ENCODE measurements at regions not wholly inside any gene's neighbourhood (a gene's known extent, or its start where the extent isn't known, plus 50 kb on each side); places are given as distances from the start of the nearest gene placed in this dataset.

DNA sequence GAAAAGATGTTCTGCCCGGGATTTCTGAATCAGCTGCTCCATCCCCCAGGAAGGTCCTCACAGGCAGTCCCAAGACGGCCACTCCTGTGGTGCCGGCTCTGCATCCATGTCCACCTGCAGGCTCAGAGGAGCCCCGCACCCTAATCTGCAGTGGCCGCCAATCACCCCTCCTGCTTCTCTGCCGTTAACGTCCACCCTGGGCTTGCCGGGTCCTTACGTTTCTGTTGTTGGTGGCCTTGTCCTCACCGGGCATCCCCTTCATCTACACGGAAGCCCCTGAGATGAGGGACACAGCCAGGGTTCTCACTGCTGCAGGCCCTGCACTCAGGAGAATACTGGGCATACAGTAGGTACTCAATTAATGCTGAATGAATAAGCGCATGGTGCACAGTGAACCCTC, 131.5 kb upstream of the SNTG2 start:
- H3K4me1 ChIP-seq = no peaks in the 10 kb centered on the region
- H3K27me3 ChIP-seq (ENCODE audit: low read depth) = no peaks in the 10 kb centered on the region
- H3K4me3 ChIP-seq = no peak overlapping the region
- H3K36me3 ChIP-seq (replicated peaks) = no peaks in the 10 kb centered on the region
- in situ Hi-C loops (cut with MboI; ENCODE audit: low sequenced_read_pairs) = no loop called here
- no peak for DNase-seq (ENCODE audit: low spot score in 2 of 2)
- H3K9me3 ChIP-seq = no peaks in the 10 kb centered on the region

DNA sequence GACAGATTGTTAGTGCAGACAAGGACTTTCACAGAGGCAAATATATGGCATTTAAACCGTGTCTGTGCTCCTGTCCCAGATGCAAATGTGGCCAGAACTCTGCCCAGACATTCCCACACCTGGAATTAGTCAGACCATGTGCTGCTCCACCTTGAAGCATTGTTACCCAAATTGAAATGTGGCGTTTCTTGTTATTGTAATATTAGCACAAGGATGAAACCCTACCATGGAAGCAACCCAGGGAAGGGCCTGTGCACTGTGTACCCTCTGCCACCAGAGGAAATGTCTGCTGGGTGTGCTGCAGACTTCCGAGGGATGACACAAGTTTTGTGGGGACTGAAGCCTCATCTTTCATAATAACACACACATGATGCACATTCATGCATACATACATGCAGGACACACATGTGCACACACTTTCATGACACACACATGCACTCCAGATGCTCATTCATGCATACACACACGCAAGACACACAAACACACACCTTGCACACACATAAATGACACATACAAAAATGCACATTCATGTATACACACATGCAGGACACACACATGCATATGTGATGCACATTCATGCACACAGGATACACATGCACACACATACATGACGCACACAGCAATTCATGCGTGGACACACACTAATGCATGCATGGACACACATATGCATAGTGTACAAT, 133.2 kb upstream of the SNTG2 start:
- no peak for DNase-seq (ENCODE audit: low spot score in 2 of 2)
- in situ Hi-C loops (cut with MboI; ENCODE audit: low sequenced_read_pairs) = no loop called here
- no peaks in the 10 kb centered on the region for H3K27me3 ChIP-seq (ENCODE audit: low read depth)
- no peaks in the 10 kb centered on the region for H3K36me3 ChIP-seq (replicated peaks)
- no peaks in the 10 kb centered on the region for H3K9me3 ChIP-seq
- no peaks in the 10 kb centered on the region for H3K4me1 ChIP-seq
- H3K4me3 ChIP-seq = no peak overlapping the region

DNA sequence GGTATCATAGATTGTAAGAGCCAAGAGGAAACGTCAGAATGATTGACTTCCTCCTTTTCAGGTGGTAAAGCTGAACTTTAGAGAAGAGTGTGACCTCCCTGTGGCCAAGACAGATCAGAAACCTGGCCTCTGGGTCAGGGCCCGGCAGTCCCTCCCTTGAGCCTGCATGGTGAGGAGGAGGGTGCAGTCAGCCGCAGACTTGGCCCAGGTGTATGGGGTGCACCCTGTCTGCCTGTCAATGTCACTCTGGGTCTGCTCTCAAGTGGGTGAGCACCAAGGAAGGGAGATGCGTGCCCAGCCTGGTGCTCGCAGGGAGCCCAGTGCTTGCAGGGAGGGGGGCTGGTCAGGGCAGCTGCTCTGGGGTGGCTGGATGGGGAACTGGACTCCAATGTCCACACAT, 134.4 kb upstream of the SNTG2 start:
- Histone ChIP-seq H3K27me3 (ENCODE audit: low read depth) (no peaks in the 10 kb centered on the region), H3K9me3 (no peaks in the 10 kb centered on the region), H3K36me3 (replicated peaks) (no peaks in the 10 kb centered on the region), H3K4me1 (no peaks in the 10 kb centered on the region), H3K4me3 (no peak overlapping the region)
- no peak for DNase-seq (ENCODE audit: low spot score in 2 of 2)
- in situ Hi-C loops (cut with MboI; ENCODE audit: low sequenced_read_pairs) = no loop called here

DNA sequence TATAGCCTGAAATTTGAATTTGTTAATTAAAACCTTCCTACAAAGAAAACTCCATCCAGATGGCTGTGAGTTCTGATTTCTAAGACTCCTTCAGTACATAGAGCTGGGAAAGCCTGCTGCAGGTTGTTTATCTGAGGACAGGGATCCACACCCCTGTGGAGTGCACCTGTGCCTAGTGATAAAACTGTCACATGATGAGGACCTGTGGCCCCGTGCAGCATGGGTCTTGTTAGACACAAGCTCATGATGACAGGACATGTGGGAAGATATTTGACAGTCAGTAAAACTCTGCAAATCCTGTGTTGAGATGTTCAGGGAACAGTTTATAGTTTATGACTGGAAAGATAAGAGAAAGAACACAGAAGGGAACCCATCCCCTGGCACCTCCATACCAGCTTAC, 133.2 kb upstream of the TMEM18 start:
- no peaks in the 10 kb centered on the region for H3K9me3 ChIP-seq
- no peaks in the 10 kb centered on the region for H3K4me1 ChIP-seq
- H3K4me3 ChIP-seq = no peak overlapping the region
- H3K27me3 ChIP-seq (ENCODE audit: low read depth) = no peaks in the 10 kb centered on the region
- DNase-seq (ENCODE audit: low spot score in 2 of 2) = no peak
- in situ Hi-C loops (cut with MboI; ENCODE audit: low sequenced_read_pairs) = no loop called here
- no peaks in the 10 kb centered on the region for H3K36me3 ChIP-seq (replicated peaks)

DNA sequence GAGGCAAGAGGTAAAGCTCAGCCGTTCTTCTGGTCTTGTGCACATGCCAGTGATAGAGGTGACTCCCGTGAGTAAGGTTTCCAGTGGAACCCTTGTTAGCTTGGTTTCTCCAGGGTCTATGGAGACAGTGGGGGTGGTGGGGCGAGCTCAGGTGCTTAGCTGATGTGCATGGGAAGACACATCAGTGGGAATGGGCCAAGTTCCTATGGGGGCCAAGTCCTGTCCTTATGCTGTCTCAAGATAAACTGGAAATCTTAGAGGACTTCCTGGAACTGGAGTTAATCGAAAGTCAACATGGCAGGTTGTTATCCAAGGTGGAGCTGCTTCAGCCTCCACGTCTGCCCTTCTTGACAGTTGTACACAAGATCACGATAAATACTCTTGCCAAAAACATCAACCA, 130.1 kb upstream of the TMEM18 start:
- Histone ChIP-seq H3K4me3 (no peak overlapping the region), H3K27me3 (ENCODE audit: low read depth) (no peaks in the 10 kb centered on the region), H3K36me3 (replicated peaks) (no peaks in the 10 kb centered on the region), H3K4me1 (no peaks in the 10 kb centered on the region), H3K9me3 (no peaks in the 10 kb centered on the region)
- in situ Hi-C loops (cut with MboI; ENCODE audit: low sequenced_read_pairs) = no loop called here
- DNase-seq (ENCODE audit: low spot score in 2 of 2) = no peak

DNA sequence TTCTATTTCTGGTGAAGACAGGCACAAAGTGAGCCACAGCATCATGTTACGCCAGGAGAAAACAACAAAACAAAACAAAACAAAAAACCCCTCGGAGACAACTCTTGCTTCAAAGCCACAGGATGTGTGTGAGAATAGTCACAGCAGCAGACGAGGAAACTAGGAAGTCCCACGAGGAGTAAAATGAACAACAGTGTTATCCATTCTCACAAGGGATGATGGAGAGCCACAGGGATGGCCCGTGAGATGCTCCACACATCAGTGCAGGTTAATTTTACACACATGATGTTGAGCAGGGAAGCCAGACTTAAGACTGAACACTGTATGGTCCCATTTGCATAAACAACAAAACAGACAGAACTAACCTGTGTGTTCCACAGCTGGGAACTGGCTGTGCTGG, 128.5 kb upstream of the TMEM18 start:
- H3K4me3 ChIP-seq = no peak overlapping the region
- no peak for DNase-seq (ENCODE audit: low spot score in 2 of 2)
- no peaks in the 10 kb centered on the region for H3K36me3 ChIP-seq (replicated peaks)
- H3K27me3 ChIP-seq (ENCODE audit: low read depth) = no peaks in the 10 kb centered on the region
- H3K9me3 ChIP-seq = no peaks in the 10 kb centered on the region
- no peaks in the 10 kb centered on the region for H3K4me1 ChIP-seq
- in situ Hi-C loops (cut with MboI; ENCODE audit: low sequenced_read_pairs) = no loop called here

DNA sequence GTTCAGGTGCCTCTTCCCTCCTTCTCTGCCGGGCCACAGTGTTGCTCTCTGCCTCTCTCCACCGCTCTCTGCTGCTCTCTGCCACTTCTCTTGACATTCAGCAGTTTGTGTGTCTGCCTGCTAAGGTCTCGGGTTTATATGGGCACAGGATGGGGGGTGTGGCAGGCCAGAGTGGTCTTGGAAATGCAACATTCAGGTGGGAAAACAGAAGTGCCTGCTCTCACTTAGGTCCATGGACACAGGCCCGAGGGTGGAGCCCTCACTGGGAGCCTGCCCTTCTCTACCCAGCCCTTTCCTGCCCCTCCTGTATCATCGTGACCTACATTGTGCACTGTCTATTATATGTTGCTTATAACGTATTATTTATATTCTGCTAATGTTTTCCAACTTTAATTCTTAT, 120.8 kb upstream of the TMEM18 start:
- Histone ChIP-seq H3K4me1 (no peaks in the 10 kb centered on the region), H3K27me3 (ENCODE audit: low read depth) (no peaks in the 10 kb centered on the region), H3K9me3 (no peaks in the 10 kb centered on the region), H3K36me3 (replicated peaks) (no peaks in the 10 kb centered on the region), H3K4me3 (no peak overlapping the region)
- in situ Hi-C loops (cut with MboI; ENCODE audit: low sequenced_read_pairs) = no loop called here
- no peak for DNase-seq (ENCODE audit: low spot score in 2 of 2)

DNA sequence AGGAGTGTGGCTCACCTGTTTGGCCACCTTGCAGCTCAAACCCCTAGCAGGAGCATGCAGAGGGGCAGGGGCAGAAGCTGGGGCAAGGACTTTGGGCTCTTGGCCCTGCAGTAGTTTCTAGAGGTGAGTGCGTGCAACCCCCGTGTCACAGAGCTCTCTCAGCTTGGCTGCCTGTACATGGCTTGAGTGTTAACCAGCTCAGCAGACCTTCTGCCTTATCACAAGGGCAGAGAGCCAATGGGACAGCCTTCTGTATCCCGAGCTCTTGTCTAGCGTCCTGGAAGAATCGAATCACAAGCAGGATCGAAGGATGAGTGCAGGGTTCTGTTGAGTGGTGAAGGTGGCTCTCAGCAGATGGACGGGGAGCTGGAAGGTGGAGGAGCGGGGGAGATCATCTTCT, 120.3 kb upstream of the TMEM18 start:
- in situ Hi-C loops (cut with MboI; ENCODE audit: low sequenced_read_pairs) = no loop called here
- DNase-seq (ENCODE audit: low spot score in 2 of 2) = no peak
- Histone ChIP-seq H3K27me3 (ENCODE audit: low read depth) (no peaks in the 10 kb centered on the region), H3K4me3 (no peak overlapping the region), H3K9me3 (no peaks in the 10 kb centered on the region), H3K36me3 (replicated peaks) (no peaks in the 10 kb centered on the region), H3K4me1 (no peaks in the 10 kb centered on the region)

DNA sequence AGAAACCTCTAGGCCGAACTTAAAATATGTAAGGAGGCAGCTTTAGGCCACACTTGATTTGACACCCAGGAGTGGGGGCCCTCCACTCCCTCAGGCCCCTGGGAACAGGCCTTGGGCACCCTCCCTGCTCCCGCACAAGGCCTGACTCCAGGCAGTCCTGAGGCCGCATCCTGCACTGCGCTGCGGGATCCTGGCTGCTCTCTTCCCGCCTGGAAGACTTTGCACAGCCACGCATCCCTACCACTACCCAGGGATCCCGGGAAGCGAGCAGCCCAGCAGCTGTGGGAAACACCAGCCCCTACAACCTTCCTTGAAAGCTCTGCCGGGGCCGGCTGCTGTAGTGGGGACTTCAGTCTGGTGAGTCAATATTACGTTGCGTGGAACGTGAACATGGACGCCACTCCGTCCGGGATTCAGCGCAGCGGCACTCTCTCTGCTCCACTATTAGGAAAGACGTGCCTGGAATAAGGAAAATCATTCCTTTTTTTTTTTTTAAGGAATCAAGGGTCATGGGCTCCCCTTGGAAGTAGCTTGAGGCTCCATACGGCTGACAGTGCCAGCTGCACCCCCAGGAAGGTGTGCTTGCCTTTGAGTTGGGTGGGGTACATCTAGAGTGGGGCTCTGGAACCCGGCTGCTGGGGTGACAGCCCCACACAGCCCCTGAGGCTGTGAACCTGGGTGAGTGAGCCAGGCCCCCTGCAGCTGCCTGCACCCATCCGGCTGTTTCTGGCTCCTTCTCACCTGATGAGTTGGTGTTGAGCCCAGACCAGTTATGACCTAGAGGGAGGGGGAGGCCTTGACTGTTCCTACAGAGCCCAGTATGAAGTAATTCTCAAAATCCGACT, 119.2 kb upstream of the TMEM18 start:
- no peaks in the 10 kb centered on the region for H3K4me1 ChIP-seq
- DNase-seq (ENCODE audit: low spot score in 2 of 2) = no peak
- H3K27me3 ChIP-seq (ENCODE audit: low read depth) = no peaks in the 10 kb centered on the region
- no peaks in the 10 kb centered on the region for H3K36me3 ChIP-seq (replicated peaks)
- no peak overlapping the region for H3K4me3 ChIP-seq
- in situ Hi-C loops (cut with MboI; ENCODE audit: low sequenced_read_pairs) = no loop called here
- no peaks in the 10 kb centered on the region for H3K9me3 ChIP-seq

DNA sequence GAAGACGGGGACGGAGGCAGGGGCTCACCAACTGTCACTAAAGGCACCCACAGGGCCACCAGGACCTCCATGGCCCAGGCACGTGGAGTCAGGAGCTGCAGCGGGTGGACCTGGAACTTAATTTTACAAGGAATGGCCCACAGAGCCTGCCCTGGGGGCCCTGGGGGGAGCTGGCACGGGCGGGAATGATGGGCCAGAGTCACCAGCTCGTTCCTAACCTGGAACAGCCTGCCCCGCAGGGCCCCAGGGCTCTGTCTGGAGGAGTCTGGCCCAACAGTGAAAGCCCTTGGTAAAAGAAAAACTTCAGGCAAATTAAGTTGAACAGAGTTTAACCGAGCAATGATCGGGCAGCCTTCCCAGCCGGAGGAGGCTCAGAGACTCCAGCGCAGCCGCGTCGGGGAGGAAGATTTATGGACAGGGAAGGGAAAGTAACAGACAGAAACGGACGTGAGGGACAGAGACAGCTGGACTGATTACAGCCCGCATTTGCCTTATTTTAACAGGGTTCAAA, 118.4 kb upstream of the TMEM18 start:
- Histone ChIP-seq H3K9me3 (no peaks in the 10 kb centered on the region), H3K4me3 (no peak overlapping the region), H3K36me3 (replicated peaks) (no peaks in the 10 kb centered on the region), H3K27me3 (ENCODE audit: low read depth) (no peaks in the 10 kb centered on the region), H3K4me1 (no peaks in the 10 kb centered on the region)
- DNase-seq (ENCODE audit: low spot score in 2 of 2) = no peak
- in situ Hi-C loops (cut with MboI; ENCODE audit: low sequenced_read_pairs) = no loop called here

DNA sequence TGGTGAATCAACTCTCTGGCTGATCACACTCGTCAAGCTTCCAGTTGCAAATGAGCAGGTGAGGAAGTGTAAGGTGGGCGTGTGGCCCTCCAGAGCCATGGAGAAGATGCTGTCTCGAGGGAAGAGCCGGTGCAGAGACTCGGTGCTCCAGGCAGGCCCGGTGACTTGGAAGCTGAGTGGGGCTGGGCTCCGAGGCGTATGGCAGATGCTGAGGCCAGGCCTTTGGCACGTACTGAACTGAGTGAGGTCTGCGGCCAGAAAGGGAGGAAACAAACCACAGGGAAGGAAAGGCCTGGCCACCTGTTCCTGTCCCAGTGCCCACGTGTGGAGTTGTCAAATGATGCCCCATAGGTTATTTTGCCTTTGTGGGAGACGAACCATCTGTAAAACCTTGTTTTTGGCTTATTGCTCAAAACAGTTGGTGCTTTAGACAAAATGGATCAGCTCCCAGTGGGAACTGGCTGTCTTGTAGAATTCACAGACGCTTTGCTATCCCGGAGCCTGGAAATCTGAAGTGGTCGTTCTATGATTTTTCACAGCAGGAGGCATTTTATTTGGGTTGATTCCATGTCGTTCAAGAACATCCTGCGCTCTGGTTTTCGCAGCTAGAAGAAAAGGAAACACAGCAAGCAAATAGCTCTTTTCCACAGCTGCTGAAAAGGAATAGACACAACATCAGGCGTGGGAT, 117.5 kb upstream of the TMEM18 start:
- no peak for DNase-seq (ENCODE audit: low spot score in 2 of 2)
- in situ Hi-C loops (cut with MboI; ENCODE audit: low sequenced_read_pairs) = no loop called here
- Histone ChIP-seq H3K4me1 (no peaks in the 10 kb centered on the region), H3K4me3 (no peak overlapping the region), H3K9me3 (no peaks in the 10 kb centered on the region), H3K36me3 (replicated peaks) (no peaks in the 10 kb centered on the region), H3K27me3 (ENCODE audit: low read depth) (no peaks in the 10 kb centered on the region)

DNA sequence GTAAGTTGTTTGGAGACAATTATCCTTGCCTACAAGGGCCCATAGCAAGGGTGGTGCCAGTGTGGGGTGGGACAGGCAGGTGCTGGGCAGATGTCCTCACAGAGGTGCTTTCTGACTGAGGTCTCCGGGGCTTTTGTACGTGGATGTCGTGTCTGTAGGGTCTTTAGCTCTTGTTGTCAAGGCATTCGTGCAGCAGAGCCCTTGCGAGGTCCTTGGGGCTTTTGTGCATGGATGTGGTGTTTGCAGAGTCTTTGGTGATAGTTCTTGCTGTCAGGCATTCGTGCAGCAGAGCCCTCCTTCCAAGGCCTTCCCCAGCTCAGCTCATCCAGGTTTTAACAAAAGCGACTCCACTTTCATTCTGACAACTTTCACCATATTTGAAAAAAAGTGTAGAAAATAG, 116.0 kb upstream of the TMEM18 start:
- H3K4me1 ChIP-seq = no peaks in the 10 kb centered on the region
- H3K27me3 ChIP-seq (ENCODE audit: low read depth) = no peaks in the 10 kb centered on the region
- H3K9me3 ChIP-seq = no peaks in the 10 kb centered on the region
- no peak for DNase-seq (ENCODE audit: low spot score in 2 of 2)
- in situ Hi-C loops (cut with MboI; ENCODE audit: low sequenced_read_pairs) = no loop called here
- no peaks in the 10 kb centered on the region for H3K36me3 ChIP-seq (replicated peaks)
- no peak overlapping the region for H3K4me3 ChIP-seq

DNA sequence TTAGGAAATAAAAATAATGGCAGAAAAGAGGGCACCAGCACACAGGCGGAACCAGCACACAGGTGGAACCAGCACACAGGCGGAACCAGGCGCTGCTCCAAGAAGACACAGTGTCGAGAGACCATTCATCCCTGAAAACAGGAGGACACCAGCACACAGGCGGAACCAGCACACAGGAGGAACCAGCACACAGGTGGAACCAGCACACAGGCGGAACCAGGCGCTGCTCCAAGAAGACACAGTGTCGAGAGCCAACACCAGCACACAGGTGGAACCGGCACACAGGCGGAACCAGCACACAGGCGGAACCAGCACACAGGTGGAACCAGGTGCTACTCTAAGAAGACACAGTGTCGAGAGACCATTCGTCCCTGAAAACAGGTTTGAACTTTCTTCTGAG, 115.5 kb upstream of the TMEM18 start:
- Histone ChIP-seq H3K36me3 (replicated peaks) (no peaks in the 10 kb centered on the region), H3K4me3 (no peak overlapping the region), H3K27me3 (ENCODE audit: low read depth) (no peaks in the 10 kb centered on the region), H3K9me3 (no peaks in the 10 kb centered on the region), H3K4me1 (no peaks in the 10 kb centered on the region)
- in situ Hi-C loops (cut with MboI; ENCODE audit: low sequenced_read_pairs) = no loop called here
- no peak for DNase-seq (ENCODE audit: low spot score in 2 of 2)

DNA sequence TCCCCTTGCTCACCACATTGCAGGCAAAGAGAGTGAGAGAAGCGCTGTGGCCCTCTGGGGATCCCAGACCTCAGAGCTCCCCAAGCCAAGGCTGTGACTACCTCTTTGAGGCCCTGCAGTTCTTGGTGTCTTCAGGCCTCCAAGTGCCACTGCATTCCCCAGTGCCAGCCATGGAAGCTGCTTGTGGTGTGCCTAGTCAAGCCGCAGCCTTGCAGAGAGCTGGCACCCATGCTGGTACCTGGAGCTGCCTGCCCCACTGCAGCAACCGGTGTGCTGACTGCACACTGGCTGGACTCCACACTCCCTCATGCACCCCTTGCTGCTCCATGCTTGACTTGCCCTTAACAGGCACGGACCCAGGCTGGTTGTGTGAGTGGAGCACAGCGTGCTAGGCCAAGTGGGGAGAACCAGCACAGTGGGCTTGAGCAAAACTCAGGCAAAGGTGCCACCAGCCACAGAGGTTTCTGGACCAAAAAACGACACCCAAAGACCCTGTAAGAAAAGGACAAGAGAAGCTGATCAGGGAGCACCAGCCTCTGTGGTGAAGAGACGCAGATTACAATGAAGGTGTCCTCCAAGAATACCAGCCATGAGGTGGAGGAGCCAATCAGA, 113.5 kb upstream of the TMEM18 start:
- H3K4me1 ChIP-seq = no peaks in the 10 kb centered on the region
- no peaks in the 10 kb centered on the region for H3K36me3 ChIP-seq (replicated peaks)
- no peak for DNase-seq (ENCODE audit: low spot score in 2 of 2)
- H3K9me3 ChIP-seq = no peaks in the 10 kb centered on the region
- H3K4me3 ChIP-seq = no peak overlapping the region
- no peaks in the 10 kb centered on the region for H3K27me3 ChIP-seq (ENCODE audit: low read depth)
- in situ Hi-C loops (cut with MboI; ENCODE audit: low sequenced_read_pairs) = no loop called here

All from HAP-1 (cell line).